Rectal smooth muscle tissue (tissue), 1 donor: ENCODE measurements at regions not wholly inside any gene's neighbourhood (a gene's known extent, or its start where the extent isn't known, plus 50 kb on each side); places are given as distances from the start of the nearest gene placed in this dataset.

ENCODE experiments used
- H3K27ac ChIP-seq: one replicate; pipeline ENCODE4 v1.7.0; 2013; ENCODE audit warnings: low read depth, low read length, inconsistent platforms
- H3K27me3 ChIP-seq: one replicate; pipeline ENCODE4 v1.7.0; 2013; ENCODE audit warnings: low read length; ENCODE audit not compliant: control insufficient read depth, insufficient read depth
- H3K36me3 ChIP-seq: one replicate; pipeline ENCODE4 v1.7.0; 2013; ENCODE audit warnings: low read length; ENCODE audit not compliant: control insufficient read depth, insufficient read depth
- H3K4me1 ChIP-seq: one replicate; pipeline ENCODE4 v1.7.0; 2013; ENCODE audit warnings: low read length; ENCODE audit not compliant: control insufficient read depth, insufficient read depth
- H3K4me3 ChIP-seq: one replicate; pipeline ENCODE4 v1.7.0; 2013; ENCODE audit warnings: low read length
- H3K9ac ChIP-seq: one replicate; pipeline ENCODE4 v1.7.0; 2013; ENCODE audit warnings: low read length

- H3K4me1 ChIP-seq: no peaks in the 10 kb centered on the region
- no peak overlapping the region for H3K4me3 ChIP-seq
- H3K9ac ChIP-seq: no peak overlapping the region
- no peaks in the 10 kb centered on the region for H3K36me3 ChIP-seq
- H3K27ac ChIP-seq: no peak overlapping the region
- no peaks in the 10 kb centered on the region for H3K27me3 ChIP-seq
Observed at GRCh38 chr13:86692291-86692690, 893.1 kb upstream of the SLITRK6 start.

DNA sequence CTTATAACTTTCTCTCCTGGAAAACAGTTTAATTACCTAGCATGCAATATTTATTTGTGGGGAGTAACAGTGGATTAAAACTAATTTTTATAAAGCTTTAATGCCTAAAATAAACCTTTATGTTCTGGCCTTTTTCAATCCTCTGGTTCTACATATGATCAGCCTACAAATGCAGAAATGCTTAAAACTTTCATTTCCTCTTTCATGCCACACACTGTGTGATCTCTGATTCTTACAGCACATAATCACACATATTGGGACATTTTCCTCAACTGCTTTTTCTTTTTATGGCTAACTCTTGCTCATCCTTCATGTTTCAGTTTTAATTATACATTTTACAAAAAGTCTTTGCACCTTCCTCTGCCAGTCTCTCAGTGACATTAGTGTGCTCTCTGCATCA is 910.8 kb upstream of the SLITRK6 start:
- no peak overlapping the region for H3K27ac ChIP-seq
- no peak overlapping the region for H3K9ac ChIP-seq
- no peak overlapping the region for H3K4me3 ChIP-seq
- H3K4me1 ChIP-seq: no peaks in the 10 kb centered on the region
- no peaks in the 10 kb centered on the region for H3K27me3 ChIP-seq
- no peaks in the 10 kb centered on the region for H3K36me3 ChIP-seq

GRCh38 chr13:86710896-86711295 is 911.7 kb upstream of the SLITRK6 start:
- Histone ChIP-seq H3K4me1 (no peaks in the 10 kb centered on the region), H3K27me3 (no peaks in the 10 kb centered on the region), H3K4me3 (no peak overlapping the region), H3K36me3 (no peaks in the 10 kb centered on the region), H3K27ac (no peak overlapping the region), H3K9ac (no peak overlapping the region)

GRCh38 chr13:86714495-86714894 is 915.3 kb upstream of the SLITRK6 start:
- no peaks in the 10 kb centered on the region for H3K4me1 ChIP-seq
- no peak overlapping the region for H3K9ac ChIP-seq
- no peak overlapping the region for H3K4me3 ChIP-seq
- H3K27me3 ChIP-seq: no peaks in the 10 kb centered on the region
- no peaks in the 10 kb centered on the region for H3K36me3 ChIP-seq
- no peak overlapping the region for H3K27ac ChIP-seq

GRCh38 chr13:86725105-86725504 is 925.9 kb upstream of the SLITRK6 start:
- Histone ChIP-seq H3K4me3 (no peak overlapping the region), H3K36me3 (no peaks in the 10 kb centered on the region), H3K27me3 (no peaks in the 10 kb centered on the region), H3K27ac (no peak overlapping the region), H3K9ac (no peak overlapping the region), H3K4me1 (no peaks in the 10 kb centered on the region)

- Histone ChIP-seq H3K4me3 (no peak overlapping the region), H3K9ac (no peak overlapping the region), H3K4me1 (no peaks in the 10 kb centered on the region), H3K27me3 (no peaks in the 10 kb centered on the region), H3K36me3 (no peaks in the 10 kb centered on the region), H3K27ac (no peak overlapping the region)
Observed at GRCh38 chr13:86729206-86729605, 930.0 kb upstream of the SLITRK6 start.

DNA sequence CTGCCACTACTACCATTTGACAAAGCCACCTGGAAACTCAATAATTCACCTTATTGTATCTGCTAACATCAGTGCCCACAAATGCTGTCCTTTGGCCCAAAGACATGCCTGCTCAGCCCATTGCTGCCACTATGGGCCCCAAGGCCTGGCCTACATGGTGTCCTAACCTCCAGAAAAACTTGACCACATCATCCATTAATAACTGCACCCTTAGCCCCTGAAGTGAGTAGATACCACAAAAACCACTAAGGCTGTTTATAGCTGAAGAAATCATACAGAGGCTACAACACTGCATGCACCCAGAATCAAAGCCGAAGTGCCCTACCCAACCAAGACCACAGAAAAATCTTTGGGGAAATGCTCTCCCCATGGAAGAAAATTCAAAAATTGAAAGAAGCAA is 932.8 kb upstream of the SLITRK6 start:
- H3K36me3 ChIP-seq: no peaks in the 10 kb centered on the region
- no peaks in the 10 kb centered on the region for H3K27me3 ChIP-seq
- H3K27ac ChIP-seq: no peak overlapping the region
- H3K4me3 ChIP-seq: no peak overlapping the region
- no peak overlapping the region for H3K9ac ChIP-seq
- no peaks in the 10 kb centered on the region for H3K4me1 ChIP-seq

DNA sequence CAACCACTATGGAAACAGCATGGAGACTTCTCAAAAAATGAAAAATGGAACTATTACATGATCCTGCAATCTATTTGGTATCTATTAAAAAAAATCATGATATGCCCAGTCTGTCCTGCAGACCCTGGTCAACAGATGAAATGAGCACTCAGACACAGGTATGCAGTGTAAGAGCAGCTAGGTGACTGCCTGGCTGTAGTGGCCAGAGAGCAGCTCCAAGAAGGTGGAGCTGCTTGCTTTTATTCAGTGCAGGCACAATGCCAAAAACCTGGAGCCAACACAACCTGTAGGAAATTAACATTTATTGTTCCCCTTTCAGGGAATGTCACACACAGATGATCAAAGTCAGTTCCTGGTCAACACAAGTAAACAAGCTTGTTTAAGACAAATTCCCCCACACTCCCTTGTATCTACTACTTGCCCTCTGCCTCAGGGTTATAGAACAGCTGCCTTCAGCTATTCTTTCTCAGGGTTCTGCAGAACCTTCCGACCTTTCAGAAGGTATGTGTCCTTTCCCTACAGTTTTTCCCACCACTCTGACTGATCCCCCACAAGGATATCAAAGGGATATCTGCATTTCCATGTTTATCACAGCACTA is 933.7 kb upstream of the SLITRK5 start:
- Histone ChIP-seq H3K36me3 (no peaks in the 10 kb centered on the region), H3K9ac (no peak overlapping the region), H3K4me1 (no peaks in the 10 kb centered on the region), H3K27me3 (no peaks in the 10 kb centered on the region), H3K27ac (no peak overlapping the region), H3K4me3 (no peak overlapping the region)

DNA sequence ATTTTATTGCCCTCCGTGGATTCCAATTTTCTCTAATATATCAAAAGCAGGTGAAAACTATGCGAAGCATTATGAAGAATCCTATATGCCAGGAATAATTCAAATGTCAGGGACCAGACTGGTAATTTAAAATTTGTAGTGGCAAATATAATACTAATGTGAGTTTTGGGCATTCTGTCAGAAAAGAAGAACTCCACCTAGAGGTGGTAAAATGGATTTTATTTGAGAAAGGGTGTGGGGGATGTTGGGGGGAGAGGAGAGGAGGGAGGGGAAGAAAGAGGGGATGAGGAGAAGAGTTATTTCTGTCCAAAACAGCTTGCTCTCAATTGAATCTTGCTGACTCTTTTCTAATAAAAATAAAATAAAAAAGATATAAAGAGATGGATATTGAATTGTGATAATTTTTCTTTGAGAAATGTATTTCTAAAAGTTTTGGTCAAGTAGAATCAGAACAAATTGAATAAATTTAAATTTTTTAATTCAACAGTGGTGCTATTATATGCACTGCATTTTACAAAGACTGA is 929.3 kb upstream of the SLITRK5 start:
- Histone ChIP-seq H3K4me1 (no peaks in the 10 kb centered on the region), H3K4me3 (no peak overlapping the region), H3K27me3 (no peaks in the 10 kb centered on the region), H3K9ac (no peak overlapping the region), H3K36me3 (no peaks in the 10 kb centered on the region), H3K27ac (no peak overlapping the region)

DNA sequence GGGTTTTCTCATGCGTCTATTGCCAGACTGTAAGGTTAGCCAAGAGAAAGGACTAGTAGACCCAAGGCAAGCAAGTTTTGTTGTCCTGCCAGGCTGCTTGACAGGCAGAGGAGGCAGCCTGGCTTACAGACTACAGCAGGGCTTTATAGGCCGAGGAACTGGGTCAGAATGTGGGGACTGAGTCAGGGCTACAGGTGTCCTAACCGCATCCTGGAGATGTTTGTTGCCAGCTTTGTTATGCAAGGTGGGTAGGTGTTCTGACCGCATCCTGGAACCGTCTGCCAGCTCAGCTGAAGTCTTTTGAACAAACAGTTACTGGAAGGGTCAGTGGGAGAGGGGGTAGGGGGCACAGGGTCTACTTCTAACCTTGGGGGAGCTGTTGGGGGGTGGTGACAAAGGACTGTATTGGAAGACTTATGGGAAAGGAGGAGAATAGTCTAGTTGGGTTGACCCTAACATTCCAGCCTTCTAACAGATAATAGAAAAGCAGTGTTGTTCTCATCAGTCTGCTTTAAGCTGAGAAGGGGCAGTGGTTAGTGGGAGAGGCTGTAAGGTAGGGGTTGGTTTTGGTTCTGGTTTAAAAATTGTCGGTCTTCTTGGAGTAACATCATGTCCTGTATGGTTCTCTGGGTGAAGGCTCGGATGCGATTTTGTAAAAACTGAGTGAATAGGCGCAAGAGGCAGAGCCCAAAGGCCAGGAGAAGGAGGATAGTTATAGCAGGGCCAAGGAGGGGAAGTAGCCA is 913.8 kb upstream of the SLITRK5 start:
- no peaks in the 10 kb centered on the region for H3K27me3 ChIP-seq
- H3K36me3 ChIP-seq: no peaks in the 10 kb centered on the region
- H3K27ac ChIP-seq: no peak overlapping the region
- H3K9ac ChIP-seq: no peak overlapping the region
- no peaks in the 10 kb centered on the region for H3K4me1 ChIP-seq
- H3K4me3 ChIP-seq: no peak overlapping the region

DNA sequence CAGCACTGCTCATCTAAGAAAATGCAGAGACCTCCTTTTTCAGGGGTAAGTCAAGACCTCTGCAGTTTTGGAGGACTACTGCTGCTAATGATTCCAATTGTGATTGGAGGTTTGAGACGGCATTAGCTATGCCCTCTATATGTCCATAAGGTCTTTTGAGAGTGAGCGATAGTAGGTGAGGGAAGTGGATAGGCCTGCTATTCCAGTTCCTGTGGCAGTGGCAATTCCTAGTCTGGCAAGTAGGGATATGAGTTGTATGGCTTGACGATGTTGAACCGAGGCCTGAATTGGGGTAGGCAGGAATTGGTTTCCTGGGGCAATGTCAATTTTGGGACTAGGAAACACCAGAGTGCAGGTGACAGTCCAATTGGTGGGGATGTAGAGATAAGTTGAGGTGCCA is 913.1 kb upstream of the SLITRK5 start:
- H3K36me3 ChIP-seq: no peaks in the 10 kb centered on the region
- H3K9ac ChIP-seq: no peak overlapping the region
- no peaks in the 10 kb centered on the region for H3K4me1 ChIP-seq
- no peak overlapping the region for H3K27ac ChIP-seq
- H3K27me3 ChIP-seq: no peaks in the 10 kb centered on the region
- no peak overlapping the region for H3K4me3 ChIP-seq

GRCh38 chr13:86760620-86761019 is 910.6 kb upstream of the SLITRK5 start:
- no peak overlapping the region for H3K27ac ChIP-seq
- no peak overlapping the region for H3K4me3 ChIP-seq
- H3K9ac ChIP-seq: no peak overlapping the region
- H3K27me3 ChIP-seq: no peaks in the 10 kb centered on the region
- H3K36me3 ChIP-seq: no peaks in the 10 kb centered on the region
- no peaks in the 10 kb centered on the region for H3K4me1 ChIP-seq

- no peak overlapping the region for H3K27ac ChIP-seq
- H3K27me3 ChIP-seq: no peaks in the 10 kb centered on the region
- no peak overlapping the region for H3K9ac ChIP-seq
- no peaks in the 10 kb centered on the region for H3K4me1 ChIP-seq
- H3K36me3 ChIP-seq: no peaks in the 10 kb centered on the region
- no peak overlapping the region for H3K4me3 ChIP-seq
Observed at GRCh38 chr13:86765462-86765861, 905.7 kb upstream of the SLITRK5 start.
